ENCODE measurements at regions not wholly inside any gene's neighbourhood (a gene's known extent, or its start where the extent isn't known, plus 50 kb on each side); places are given as distances from the start of the nearest gene placed in this dataset.
A peak's percentile ranks its signal among the peaks of the same experiment; 100 is the strongest.

GRCh38 chr2:128967646-128968045 lies 649.0 kb upstream of the HS6ST1 start:
- no peak for DNase-seq (ENCODE audit: low read depth, low spot score)

GRCh38 chr2:128969374-128969773 lies 650.7 kb upstream of the HS6ST1 start:
- DNase-seq (ENCODE audit: low read depth, low spot score), result no peak

GRCh38 chr2:128970332-128971116 lies 651.9 kb upstream of the HS6ST1 start:
- no peak for DNase-seq (ENCODE audit: low read depth, low spot score)

- no peak for DNase-seq (ENCODE audit: low read depth, low spot score)
These were observed 654.9 kb upstream of the HS6ST1 start for GRCh38 chr2:128973566-128973965.

GRCh38 chr2:128978212-128978611 lies 659.5 kb upstream of the HS6ST1 start:
- peak; percentile 40 for DNase-seq (ENCODE audit: low read depth, low spot score)

- no peak for DNase-seq (ENCODE audit: low read depth, low spot score)
These were observed 660.5 kb upstream of the HS6ST1 start for GRCh38 chr2:128979182-128979581.

GRCh38 chr2:128980475-128980874 lies 661.8 kb upstream of the HS6ST1 start:
- no peak for DNase-seq (ENCODE audit: low read depth, low spot score)

GRCh38 chr2:128981353-128981752 lies 662.7 kb upstream of the HS6ST1 start:
- no peak for DNase-seq (ENCODE audit: low read depth, low spot score)

- DNase-seq (ENCODE audit: low read depth, low spot score), result no peak
These were observed 663.3 kb upstream of the HS6ST1 start for GRCh38 chr2:128982001-128982400.

GRCh38 chr2:128982670-128983069 lies 664.0 kb upstream of the HS6ST1 start:
- DNase-seq (ENCODE audit: low read depth, low spot score), result no peak

GRCh38 chr2:128983094-128983493 lies 664.4 kb upstream of the HS6ST1 start:
- no peak for DNase-seq (ENCODE audit: low read depth, low spot score)

- DNase-seq (ENCODE audit: low read depth, low spot score), result peak; percentile 50
These were observed 665.4 kb upstream of the HS6ST1 start for GRCh38 chr2:128984081-128984480.

GRCh38 chr2:128984855-128985254 lies 666.2 kb upstream of the HS6ST1 start:
- DNase-seq (ENCODE audit: low read depth, low spot score), result no peak

GRCh38 chr2:128986026-128986715 lies 667.5 kb upstream of the HS6ST1 start:
- peak; percentile 92 for DNase-seq (ENCODE audit: low read depth, low spot score)

- no peak for DNase-seq (ENCODE audit: low read depth, low spot score)
These were observed 668.2 kb upstream of the HS6ST1 start for GRCh38 chr2:128986867-128987268.

- DNase-seq (ENCODE audit: low read depth, low spot score), result peak; percentile 78
These were observed 669.7 kb upstream of the HS6ST1 start for GRCh38 chr2:128988326-128988725.

- DNase-seq (ENCODE audit: low read depth, low spot score), result no peak
These were observed 670.3 kb upstream of the HS6ST1 start for GRCh38 chr2:128988967-128989366.

- DNase-seq (ENCODE audit: low read depth, low spot score), result no peak
These were observed 676.4 kb upstream of the HS6ST1 start for GRCh38 chr2:128995086-128995485.

- no peak for DNase-seq (ENCODE audit: low read depth, low spot score)
These were observed 677.4 kb upstream of the HS6ST1 start for GRCh38 chr2:128996078-128996477.

GRCh38 chr2:128997166-128997866 lies 678.6 kb upstream of the HS6ST1 start:
- DNase-seq (ENCODE audit: low read depth, low spot score), result no peak

- DNase-seq (ENCODE audit: low read depth, low spot score), result no peak
These were observed 683.3 kb upstream of the HS6ST1 start for GRCh38 chr2:129001926-129002325.

GRCh38 chr2:129002751-129003150 lies 684.1 kb upstream of the HS6ST1 start:
- DNase-seq (ENCODE audit: low read depth, low spot score), result no peak

GRCh38 chr2:129004485-129004884 lies 685.8 kb upstream of the HS6ST1 start:
- DNase-seq (ENCODE audit: low read depth, low spot score), result no peak

Data from astrocyte of the hippocampus (primary cell).